ENCODE measurements at regions not wholly inside any gene's neighbourhood (a gene's known extent, or its start where the extent isn't known, plus 50 kb on each side); places are given as distances from the start of the nearest gene placed in this dataset.

- TF ChIP-seq CTCF (conservative IDR thresholded peaks at IDR 0.05) (no peak), EZH2 (IDR thresholded peaks at IDR 0.05; ENCODE audit: low read depth) (no peak)
Observed at GRCh38 chr11:44408141-44408540, 98.2 kb upstream of the ALX4 start.
